ENCODE measurements at regions not wholly inside any gene's neighbourhood (a gene's known extent, or its start where the extent isn't known, plus 50 kb on each side); places are given as distances from the start of the nearest gene placed in this dataset.
"Not testable (repeated sequence)": the region's sequence is repeated elsewhere in the genome, so short reads cannot be mapped to it uniquely, and the experiment has no call there.

DNA sequence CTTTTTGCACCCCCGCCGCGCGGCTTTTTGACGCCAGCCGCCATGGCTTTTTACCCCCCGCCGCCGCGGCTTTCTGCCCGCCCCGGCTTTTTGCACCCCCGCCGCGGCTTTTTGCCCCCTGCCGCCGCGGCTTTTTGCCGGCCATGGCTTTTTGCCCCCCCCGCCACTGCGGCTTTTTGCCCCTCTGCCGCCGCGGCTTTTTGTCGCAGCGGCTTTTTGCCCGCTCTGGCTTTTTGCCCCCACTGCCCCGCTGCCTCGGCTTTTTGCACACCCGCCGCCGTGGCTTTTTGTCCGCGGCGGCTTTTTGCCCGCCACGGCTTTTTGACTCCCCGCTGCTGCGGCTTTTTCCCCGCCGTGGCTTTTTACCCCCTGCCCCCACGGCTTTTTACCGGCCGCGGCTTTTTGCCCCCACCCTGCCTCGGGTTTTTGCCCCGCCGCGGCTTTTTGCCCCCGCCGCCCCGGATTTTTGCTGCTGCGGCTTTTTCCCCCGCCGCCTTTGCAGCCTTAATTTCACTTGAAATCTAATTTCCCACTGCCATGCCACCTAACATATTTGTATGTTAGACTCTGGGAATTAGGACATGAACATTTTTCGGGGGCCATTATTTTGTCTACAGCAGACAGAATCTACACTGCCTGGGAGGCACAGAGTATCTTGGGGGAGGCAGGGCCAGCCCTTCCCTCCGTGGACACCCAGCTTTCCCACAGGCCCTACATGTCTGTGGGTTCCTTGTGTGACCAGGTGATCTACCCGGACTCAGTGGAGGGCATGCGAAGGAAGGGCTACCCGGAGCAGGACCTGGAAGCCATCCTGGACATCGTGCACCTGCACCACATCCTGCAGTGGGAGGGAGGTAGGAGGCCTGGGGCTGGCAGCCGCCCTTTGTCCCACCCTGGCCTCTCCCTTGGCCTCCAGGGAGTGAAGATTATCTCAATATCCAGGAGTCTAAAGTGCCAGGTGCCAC is 3031.0 kb upstream of the TEKT4 start:
- no peak for DNase-seq (ENCODE audit: low spot score)

DNA sequence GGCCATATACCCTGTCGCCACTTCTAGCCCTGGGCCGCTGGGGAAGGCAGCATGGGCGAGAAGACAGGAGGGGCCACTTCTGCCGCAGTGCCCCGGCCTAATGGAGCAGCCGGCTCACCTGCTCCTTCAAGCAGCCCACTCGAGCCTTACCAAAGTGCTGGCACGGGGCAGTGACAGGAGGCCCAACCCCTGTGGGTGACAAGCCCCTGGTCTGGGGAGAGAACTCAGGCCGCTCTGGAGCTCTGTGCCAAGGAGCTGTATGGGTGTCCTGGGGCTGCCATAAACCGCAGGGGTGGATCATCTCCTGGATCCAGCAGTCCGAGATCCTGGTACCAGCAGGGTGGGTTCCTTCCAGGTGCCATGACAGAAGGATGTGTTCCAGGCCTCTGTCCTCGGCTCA is 3029.0 kb upstream of the TEKT4 start:
- DNase-seq (ENCODE audit: low spot score), result not testable (repeated sequence)

DNA sequence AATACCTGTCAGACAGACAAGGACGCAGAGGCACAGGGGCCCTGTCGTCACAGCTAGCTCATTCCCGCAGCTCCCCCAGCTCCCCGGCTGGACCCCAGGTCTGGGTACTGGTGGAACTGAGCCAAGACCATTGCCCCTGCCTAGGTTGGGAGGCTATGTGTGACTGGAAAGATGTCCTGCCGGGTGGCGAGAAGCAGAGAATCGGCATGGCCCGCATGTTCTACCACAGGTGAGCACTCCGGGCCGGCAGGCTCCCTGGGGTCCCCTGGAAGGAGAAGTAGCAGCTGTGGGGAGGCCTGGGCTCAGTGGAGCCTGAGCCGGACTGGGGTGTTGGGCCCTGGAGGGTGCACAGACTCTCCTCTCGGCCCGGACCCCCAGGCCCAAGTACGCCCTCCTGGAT is 3028.3 kb upstream of the TEKT4 start:
- not testable (repeated sequence) for DNase-seq (ENCODE audit: low spot score)

DNA sequence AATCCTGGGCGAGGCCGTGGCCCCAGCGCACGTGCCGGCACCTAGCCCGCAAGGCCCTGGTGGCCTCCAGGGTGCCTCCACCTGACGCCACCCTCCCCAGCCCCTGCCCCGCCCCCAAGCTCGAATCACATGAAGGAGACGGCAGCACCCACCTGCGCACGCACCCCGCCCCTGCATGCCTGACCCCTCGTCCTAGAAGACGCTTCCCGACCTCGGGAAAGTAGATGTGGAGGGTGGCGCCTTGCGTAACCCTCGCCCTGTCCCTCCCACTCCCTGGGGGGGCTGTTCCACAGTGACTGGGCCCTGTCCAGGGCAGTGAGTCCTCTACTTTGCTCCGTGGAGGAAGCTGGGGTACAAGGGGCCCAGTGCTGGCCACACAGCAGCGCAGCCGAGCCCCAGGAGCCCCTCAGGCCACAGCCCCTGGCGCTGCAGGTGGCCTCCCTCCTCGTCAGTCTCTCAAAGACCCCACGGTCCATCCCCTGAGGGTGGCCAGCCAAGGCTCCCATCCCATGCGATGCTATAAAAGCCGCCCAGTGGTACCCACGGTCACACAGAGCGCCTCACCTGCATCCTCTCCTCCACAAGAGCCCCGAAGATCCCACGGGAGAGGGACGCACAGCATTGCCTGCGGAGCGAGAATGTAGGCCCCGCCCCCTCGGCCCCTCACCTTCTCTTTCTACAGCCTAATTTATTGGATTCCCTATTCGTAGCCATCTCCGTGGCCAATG is 3027.3 kb upstream of the TEKT4 start:
- DNase-seq (ENCODE audit: low spot score), result not testable (repeated sequence)

DNA sequence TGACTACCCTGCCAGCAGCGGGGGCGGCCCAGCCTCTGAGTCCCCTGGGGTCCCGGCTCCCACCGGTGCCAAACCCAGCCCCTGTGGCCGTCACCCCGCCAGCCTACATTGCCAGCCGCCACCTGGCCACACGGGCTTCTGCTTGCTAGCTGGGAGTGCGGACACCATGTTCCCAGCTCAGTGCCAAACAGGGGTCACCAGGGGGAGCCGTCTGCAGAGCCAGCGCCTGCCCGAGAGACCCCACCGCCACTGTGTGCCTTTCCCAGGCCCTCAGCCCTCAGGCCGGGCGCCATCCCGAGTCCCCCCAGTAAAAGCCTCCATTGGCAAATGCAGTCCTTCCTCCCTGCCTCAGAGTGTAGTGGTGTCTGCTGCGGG is 3026.8 kb upstream of the TEKT4 start:
- not testable (repeated sequence) for DNase-seq (ENCODE audit: low spot score)

DNA sequence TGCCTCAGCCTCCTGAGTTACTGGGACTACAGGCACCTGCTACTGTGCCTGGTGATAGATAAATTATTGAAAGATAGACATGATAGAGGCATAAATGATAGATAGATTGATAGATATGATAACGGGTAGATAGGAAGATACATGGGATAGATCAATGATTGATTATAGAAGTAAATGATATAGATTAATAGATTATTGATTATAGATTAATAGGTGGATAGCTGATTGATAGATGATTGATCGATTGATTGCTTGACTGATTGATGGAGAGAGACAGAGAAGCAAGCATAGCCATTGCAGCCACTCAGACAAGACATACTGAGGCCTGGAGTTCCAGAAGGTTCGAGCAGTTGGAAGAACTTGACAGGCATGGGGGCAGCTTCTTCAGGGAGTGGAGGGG is 3024.8 kb upstream of the TEKT4 start:
- not testable (repeated sequence) for DNase-seq (ENCODE audit: low spot score)

DNA sequence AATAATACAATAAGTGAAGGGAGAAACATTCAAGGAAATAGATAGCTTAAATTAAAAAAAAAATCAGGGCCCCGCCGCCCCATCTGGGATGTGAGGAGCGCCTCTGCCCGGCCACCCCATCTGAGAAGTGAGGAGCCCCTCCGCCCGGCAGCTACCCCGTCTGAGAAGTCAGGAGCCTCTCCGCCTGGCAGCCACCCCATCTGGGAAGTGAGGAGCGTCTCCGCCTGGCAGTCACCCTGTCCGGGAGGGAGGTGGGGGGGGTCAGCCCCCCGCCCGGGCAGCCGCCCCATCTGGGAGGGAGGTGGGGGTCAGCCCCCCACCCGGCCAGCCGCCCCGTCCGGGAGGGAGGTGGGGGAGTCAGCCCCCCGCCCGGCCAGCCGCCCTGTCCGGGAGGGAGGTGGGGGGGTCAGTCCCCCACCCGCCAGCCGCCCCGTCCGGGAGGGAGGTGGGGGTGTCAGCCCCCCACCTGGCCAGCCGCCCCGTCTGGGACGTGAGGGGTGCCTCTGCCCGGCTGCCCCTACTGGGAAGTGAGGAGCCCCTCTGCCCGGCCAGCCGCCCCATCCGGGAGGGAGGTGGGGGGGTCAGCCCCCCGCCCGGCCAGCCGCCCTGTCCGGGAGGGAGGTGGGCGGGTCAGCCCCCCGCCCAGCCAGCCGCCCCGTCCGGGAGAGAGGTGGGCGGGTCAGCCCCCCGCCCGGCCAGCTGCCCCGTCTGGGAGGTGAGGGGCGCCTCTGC is 3019.4 kb upstream of the TEKT4 start:
- DNase-seq (ENCODE audit: low spot score), result not testable (repeated sequence)

DNA sequence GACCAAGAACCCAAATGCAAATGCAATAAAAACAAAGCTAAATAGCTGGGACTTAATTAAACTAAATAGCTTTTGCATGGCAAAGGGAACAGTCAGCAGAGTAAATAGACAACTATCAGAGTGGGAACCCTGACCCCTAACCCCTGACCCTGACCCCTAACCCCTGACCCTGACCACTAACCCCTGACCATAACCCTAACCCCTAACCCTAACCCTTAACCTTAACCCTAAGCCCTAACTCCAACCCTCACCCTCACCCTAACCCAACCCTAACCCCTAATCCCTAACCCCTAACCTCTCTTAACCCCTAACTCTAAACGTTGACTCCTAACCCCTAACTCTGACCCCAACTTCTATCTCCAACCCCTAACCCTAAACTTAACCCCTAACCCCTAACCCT is 3014.3 kb upstream of the TEKT4 start:
- not testable (repeated sequence) for DNase-seq (ENCODE audit: low spot score)

DNA sequence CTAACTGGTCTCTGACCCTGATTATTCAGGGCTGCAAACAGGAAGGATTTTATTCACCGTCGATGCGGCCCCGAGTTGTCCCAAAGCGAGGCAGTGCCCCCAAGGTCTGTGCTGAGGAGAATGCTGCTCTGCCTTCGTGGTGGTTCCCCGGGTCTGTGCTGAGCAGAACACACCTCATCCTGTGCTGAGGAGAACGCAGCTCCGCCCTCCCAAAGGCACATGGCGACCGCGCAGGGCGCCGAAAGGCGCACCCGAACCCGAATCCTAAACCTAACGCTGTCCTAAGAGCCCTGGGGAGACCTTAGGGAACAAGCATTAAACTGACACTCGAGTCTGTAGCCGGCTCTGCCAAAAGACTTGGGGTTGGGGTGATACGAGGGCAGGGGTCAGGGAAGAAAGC is 3013.5 kb upstream of the TEKT4 start:
- DNase-seq (ENCODE audit: low spot score), result not testable (repeated sequence)

DNA sequence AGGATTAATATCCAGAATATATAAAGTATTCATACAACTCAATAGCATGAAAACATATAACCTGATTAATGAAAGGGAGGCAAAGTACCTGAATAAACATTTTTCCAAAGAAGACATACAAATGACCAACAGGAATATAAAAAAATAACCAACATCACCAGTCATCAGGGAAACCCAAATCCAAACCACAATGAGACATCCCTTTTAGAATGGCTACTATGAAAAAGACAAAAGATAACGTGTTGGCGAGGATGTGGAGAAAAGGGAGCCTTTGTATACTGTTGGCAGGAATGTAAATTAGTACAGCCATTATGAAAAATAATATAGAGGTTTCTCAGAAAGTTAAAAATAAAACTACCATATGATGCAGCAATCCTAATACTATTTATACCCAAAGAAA is 2999.5 kb upstream of the TEKT4 start:
- DNase-seq (ENCODE audit: low spot score), result not testable (repeated sequence)

DNA sequence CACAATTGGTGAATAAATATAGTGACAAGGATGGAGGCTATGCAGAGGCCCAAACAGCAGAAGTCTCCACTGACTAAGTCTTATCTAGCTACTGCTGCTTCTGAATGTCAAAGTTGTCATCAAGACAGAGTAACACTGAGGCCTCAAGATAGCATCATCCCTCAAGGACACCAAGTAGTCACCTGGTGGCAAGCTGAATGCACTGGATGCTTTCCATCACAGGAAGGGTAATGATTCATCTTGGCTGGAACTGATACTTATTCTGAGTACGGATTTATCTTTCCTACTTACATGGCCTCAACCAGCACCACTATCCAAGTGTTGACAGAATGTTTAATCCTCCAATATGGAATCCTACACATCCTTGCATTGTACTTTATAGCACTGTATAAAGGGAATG is 2997.8 kb upstream of the TEKT4 start:
- not testable (repeated sequence) for DNase-seq (ENCODE audit: low spot score)

DNA sequence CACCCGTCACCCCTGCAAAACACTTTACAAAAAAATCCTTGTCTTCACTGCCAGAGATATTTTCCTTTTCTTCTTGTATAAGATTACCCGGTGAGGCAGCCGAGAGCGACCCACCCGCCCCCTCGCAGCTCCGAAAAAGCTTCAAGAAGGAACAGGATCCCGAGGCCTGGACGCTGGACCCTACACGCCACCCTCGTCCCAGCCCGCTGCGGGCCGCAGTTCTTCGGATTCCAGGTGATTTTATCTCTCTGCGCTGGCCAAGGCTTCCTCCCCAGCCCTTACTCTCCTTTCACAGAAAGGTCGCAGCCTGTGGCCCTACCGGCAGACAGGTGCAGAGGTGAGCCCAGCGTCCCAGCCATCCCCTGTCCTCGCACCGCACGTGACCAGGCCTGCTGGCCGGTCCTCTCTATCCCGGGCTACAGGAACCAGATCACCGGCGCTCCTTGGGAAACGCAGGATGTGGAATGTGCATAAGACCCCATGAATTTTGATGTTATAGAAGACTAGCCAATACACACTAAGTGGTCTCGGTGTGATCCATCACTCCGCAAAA is 2993.5 kb upstream of the TEKT4 start:
- not testable (repeated sequence) for DNase-seq (ENCODE audit: low spot score)

DNA sequence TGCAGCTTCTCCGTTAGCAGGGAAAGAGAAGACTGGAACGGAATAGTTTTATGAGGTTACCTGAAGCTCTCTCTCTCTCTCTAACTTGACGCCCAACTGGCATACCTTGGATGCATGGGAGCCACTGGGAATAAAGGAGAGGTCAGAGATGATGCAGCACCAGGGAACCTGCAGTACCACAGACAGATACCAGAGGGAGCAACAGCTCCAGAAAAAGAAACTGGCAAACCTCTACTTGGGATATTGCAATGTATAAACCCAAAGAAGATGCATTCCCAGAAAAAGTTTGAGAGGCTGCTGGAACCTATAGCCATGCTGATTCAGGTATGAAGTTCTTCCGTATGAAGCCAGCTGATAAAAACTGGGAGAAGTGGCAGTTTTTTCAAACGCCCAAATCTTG is 2976.1 kb upstream of the TEKT4 start:
- DNase-seq (ENCODE audit: low spot score), result not testable (repeated sequence)

DNA sequence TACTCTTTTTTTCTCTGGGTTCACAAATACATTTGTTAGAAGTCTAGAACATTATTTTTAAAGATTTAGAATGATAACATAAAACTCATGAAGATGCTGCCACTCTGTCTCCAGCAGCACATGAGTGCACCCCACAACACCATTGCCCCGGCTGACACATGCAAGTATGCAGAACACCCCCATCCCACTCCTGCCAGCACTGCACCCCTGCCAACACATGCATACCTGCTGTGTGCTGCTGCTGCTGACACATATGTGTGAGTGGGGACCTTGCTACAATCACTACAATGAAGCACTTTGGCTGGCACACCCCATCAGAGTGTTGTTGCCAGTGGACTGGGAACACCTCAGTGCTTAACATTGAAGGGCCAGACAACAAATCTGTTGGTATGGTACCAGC is 2953.6 kb upstream of the TEKT4 start:
- DNase-seq (ENCODE audit: low spot score), result not testable (repeated sequence)
